GM12801 (cell line): ENCODE measurements at regions not wholly inside any gene's neighbourhood (a gene's known extent, or its start where the extent isn't known, plus 50 kb on each side); places are given as distances from the start of the nearest gene placed in this dataset.

ENCODE experiments used
- TF ChIP-seq, protein P1 (sequence below): IDR thresholded peaks from one replicate; pipeline ENCODE4 v1.5.1; 2011; ENCODE audit warnings: control low read depth; ENCODE audit not compliant: insufficient read length; ENCODE audit errors: extremely low read depth

DNA sequence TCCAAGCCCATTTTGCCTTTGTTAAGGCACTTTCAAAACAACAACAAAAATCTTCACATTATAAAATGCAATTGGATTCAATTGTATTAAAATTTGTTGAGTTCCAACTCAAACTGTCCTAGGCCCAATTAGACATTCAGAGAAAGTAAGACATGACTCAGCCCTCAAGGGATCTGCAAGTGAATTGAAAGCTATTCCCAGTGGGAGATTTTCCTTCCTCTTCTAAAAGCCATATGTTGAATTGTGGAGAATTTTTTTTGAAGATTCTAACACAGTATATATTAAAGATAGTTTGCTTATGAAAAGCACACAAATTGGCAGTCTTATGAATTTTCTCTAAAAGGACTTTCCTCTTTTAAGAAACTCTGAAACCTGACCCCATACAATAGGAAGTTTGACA is 268.0 kb upstream of the PARD3B start:
- TF ChIP-seq, protein P1, sequence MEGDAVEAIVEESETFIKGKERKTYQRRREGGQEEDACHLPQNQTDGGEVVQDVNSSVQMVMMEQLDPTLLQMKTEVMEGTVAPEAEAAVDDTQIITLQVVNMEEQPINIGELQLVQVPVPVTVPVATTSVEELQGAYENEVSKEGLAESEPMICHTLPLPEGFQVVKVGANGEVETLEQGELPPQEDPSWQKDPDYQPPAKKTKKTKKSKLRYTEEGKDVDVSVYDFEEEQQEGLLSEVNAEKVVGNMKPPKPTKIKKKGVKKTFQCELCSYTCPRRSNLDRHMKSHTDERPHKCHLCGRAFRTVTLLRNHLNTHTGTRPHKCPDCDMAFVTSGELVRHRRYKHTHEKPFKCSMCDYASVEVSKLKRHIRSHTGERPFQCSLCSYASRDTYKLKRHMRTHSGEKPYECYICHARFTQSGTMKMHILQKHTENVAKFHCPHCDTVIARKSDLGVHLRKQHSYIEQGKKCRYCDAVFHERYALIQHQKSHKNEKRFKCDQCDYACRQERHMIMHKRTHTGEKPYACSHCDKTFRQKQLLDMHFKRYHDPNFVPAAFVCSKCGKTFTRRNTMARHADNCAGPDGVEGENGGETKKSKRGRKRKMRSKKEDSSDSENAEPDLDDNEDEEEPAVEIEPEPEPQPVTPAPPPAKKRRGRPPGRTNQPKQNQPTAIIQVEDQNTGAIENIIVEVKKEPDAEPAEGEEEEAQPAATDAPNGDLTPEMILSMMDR, result no peak

DNA sequence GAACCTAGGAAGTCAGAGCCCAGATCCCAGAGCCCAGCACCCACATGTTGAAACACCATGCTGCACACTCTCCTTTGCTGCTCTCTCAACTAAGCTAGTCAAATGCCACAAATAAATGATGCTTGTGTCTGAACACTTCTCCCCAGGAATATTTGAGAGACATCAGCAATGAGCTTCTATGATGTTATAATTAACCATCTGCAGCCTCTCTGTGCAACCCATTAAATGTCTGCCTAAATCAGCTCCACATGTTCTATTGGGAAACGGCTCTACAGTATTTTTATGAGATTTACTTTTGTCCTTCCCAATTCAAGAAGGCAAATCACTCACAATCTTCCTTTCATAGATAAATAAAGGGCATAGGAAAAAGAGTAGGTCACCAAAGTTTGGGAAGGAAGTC is 266.8 kb upstream of the PARD3B start:
- TF ChIP-seq, protein P1, result no peak

DNA sequence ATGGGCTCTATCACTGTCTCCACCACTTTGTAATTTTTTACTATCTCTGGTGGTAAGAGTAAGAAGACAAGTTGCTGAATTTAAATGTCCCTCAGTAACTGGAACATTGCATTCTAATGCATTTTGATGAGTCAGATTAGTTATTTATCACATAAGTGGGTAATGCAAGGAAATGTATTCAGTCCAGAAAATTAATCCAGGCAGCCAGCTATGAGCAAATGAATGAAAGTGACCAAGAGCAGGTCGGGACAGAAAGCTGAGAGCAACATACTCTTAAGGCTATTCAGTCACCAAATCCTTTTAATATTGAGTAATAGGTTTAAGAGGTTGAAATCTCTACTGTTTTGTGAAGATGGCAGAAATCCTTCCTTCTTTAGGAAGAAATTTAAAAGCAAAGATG is 265.5 kb upstream of the PARD3B start:
- TF ChIP-seq, protein P1, result no peak

DNA sequence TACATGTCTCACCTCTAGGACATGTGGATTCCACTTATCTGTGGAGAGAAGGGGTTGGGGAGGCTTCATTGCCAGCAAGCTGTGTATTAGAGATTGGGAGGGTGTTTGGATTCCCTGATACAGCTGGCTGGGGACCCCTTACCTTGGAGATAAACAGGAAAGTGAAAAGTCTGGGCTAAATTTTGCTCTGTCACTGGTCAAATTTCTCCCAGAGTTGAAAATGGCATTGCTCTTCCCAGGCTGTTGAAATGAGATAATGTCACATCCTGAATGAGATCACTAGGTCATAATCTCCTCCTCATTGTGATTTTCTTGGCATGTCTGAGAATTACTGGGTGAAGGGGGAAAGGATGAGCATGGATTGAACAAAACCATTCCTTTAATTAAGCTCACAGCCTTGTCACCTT is 265.0 kb upstream of the PARD3B start:
- TF ChIP-seq, protein P1, result no peak

DNA sequence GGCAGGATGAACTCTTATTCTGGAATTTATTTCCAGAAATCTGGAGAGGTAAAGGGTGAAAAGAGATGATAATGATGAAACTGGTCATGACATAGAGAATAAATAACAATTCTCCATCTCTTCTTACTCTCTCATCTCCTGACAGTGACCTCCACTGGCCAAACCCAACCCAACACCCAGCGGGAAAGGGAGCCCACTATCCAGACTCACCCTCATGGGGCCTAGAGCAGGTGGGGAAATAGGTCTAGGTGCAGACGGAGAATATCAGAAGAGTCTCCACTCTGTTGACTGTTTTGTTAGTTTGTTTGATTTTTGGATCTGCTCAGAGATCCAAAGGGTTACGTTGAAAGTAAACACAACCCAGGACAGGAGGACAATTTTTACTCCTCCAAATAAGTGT is 263.2 kb upstream of the PARD3B start:
- TF ChIP-seq, protein P1, result no peak

DNA sequence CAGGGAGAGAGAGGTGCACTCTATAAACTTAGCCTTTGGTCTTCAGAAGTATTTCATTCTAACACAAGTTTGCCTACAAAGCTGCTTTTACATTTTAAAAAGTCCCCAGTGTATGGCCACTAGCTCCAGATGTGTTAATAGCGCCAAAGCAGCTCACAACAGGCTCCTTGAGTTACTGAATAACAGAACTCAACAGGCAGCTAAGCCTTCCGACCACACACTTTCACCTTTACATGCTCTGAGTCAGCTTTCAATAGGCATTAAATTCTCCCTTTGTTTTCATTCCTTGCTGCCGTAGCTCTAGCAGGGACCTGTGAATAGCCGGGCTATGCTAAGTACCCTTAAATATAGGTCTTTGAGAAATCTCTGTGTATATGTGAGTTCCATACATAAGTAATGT is 262.8 kb upstream of the PARD3B start:
- TF ChIP-seq, protein P1, result no peak

DNA sequence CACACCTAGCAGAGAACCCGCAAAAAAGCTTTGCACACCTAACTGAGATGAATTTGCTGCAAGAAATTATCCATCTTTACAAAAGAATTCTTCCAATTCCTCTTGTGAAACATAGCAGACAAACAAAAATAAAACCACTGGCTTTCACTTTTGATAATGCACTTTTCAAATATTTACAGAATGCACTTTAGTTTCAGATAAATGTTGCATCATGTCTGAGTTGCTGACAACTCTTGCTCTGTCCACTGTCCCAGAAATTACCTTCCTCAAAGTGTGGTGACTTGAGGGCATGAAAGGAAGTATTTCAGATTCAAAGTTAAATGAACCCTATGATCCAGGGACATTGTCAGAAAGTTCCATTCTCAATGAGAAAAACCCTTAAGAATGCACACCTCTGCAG is 256.2 kb upstream of the PARD3B start:
- TF ChIP-seq, protein P1, result no peak

DNA sequence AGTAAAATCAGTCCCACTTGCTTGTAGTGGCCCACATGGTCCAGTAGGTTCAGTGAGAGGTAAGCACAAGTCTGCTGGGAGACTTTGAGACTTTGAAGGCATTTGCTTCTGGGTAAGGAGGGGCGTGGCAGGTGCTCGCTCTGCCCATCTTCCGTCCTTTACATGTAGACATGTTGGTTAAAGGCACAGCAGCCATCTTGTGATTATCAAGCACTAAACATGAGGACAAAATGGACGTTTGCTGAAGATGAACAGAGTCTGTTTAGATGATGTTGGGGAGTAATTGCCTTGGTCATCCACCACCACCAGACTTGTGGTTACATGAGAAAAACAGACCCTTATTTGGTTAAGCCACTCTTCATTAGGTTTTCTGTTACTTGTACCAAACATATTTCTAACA is 252.8 kb upstream of the PARD3B start:
- TF ChIP-seq, protein P1, result no peak
